T-helper 2 cell treated with Interferon-gamma antibody and Interleukin-4, amounts not matched to agents 5 μg/mL and 100 μg/mL, for 36 hours (primary cell): ENCODE measurements at regions not wholly inside any gene's neighbourhood (a gene's known extent, or its start where the extent isn't known, plus 50 kb on each side); places are given as distances from the start of the nearest gene placed in this dataset.

Experiments
- DNase-seq: peaks from one replicate; pipeline ENCODE4 v3.0.0; 2021; ENCODE audit warnings: low spot score
- H3K27ac Mint-ChIP-seq: one replicate; pipeline ENCODE4 v1.8.0; 2021; ENCODE audit warnings: mild to moderate bottlenecking, mixed read lengths
- H3K27me3 Mint-ChIP-seq: one replicate; pipeline ENCODE4 v1.8.0; 2021; ENCODE audit warnings: low read depth, mixed read lengths
- H3K36me3 Mint-ChIP-seq: one replicate; pipeline ENCODE4 v1.8.0; 2021; ENCODE audit warnings: low read depth, mixed read lengths
- H3K4me1 Mint-ChIP-seq: one replicate; pipeline ENCODE4 v1.8.0; 2021; ENCODE audit warnings: low read depth, mixed read lengths
- H3K4me3 Mint-ChIP-seq: one replicate; pipeline ENCODE4 v1.8.0; 2022; ENCODE audit warnings: mild to moderate bottlenecking, moderate library complexity, mixed read lengths
- H3K9me3 Mint-ChIP-seq: one replicate; pipeline ENCODE4 v1.8.0; 2021; ENCODE audit warnings: mixed read lengths

- Mint-ChIP-seq H3K4me3 (no peak overlapping the region), H3K36me3 (no peaks in the 10 kb centered on the region), H3K27me3 (peaks cover 1% of the 10 kb centered on the region), H3K27ac (no peak overlapping the region), H3K4me1 (no peaks in the 10 kb centered on the region), H3K9me3 (no peaks in the 10 kb centered on the region)
- no peak for DNase-seq
Observed at GRCh38 chr2:120491111-120491625, 145.2 kb downstream of the INHBB start.

GRCh38 chr2:120493231-120493630 lies 147.3 kb downstream of the INHBB start:
- H3K9me3 Mint-ChIP-seq = no peaks in the 10 kb centered on the region
- no peaks in the 10 kb centered on the region for H3K4me1 Mint-ChIP-seq
- no peak for DNase-seq
- H3K4me3 Mint-ChIP-seq = no peak overlapping the region
- peaks cover 1% of the 10 kb centered on the region for H3K27me3 Mint-ChIP-seq
- no peaks in the 10 kb centered on the region for H3K36me3 Mint-ChIP-seq
- H3K27ac Mint-ChIP-seq = no peak overlapping the region

GRCh38 chr2:120494446-120494845 lies 148.5 kb downstream of the INHBB start:
- H3K9me3 Mint-ChIP-seq = no peaks in the 10 kb centered on the region
- H3K4me3 Mint-ChIP-seq = no peak overlapping the region
- H3K4me1 Mint-ChIP-seq = no peaks in the 10 kb centered on the region
- H3K27me3 Mint-ChIP-seq = peaks cover 1% of the 10 kb centered on the region
- no peak for DNase-seq
- no peaks in the 10 kb centered on the region for H3K36me3 Mint-ChIP-seq
- H3K27ac Mint-ChIP-seq = no peak overlapping the region

- H3K36me3 Mint-ChIP-seq = no peaks in the 10 kb centered on the region
- no peak overlapping the region for H3K27ac Mint-ChIP-seq
- H3K9me3 Mint-ChIP-seq = no peaks in the 10 kb centered on the region
- no peaks in the 10 kb centered on the region for H3K4me1 Mint-ChIP-seq
- H3K4me3 Mint-ChIP-seq = no peak overlapping the region
- peaks cover 1% of the 10 kb centered on the region for H3K27me3 Mint-ChIP-seq
- DNase-seq = no peak
Observed at GRCh38 chr2:120495586-120495985, 149.7 kb downstream of the INHBB start.

- H3K4me1 Mint-ChIP-seq = no peaks in the 10 kb centered on the region
Observed at GRCh38 chr2:120496235-120496634, 150.3 kb downstream of the INHBB start.

GRCh38 chr2:120496759-120497158 lies 150.8 kb downstream of the INHBB start:
- Mint-ChIP-seq H3K4me3 (no peak overlapping the region), H3K36me3 (no peaks in the 10 kb centered on the region), H3K27me3 (peaks cover 1% of the 10 kb centered on the region)

More at GRCh38 chr2:120496235-120496634, 150.3 kb downstream of the INHBB start:
- no peaks in the 10 kb centered on the region for H3K36me3 Mint-ChIP-seq
- DNase-seq = no peak
- no peaks in the 10 kb centered on the region for H3K9me3 Mint-ChIP-seq
- H3K27ac Mint-ChIP-seq = no peak overlapping the region
- no peak overlapping the region for H3K4me3 Mint-ChIP-seq
- H3K27me3 Mint-ChIP-seq = peaks cover 1% of the 10 kb centered on the region

GRCh38 chr2:120497261-120497977 lies 151.5 kb downstream of the INHBB start:
- Mint-ChIP-seq H3K4me3 (no peak overlapping the region), H3K27ac (no peak overlapping the region), H3K36me3 (no peaks in the 10 kb centered on the region), H3K4me1 (no peaks in the 10 kb centered on the region), H3K9me3 (no peaks in the 10 kb centered on the region), H3K27me3 (peaks cover 1% of the 10 kb centered on the region)
- DNase-seq = no peak

More at GRCh38 chr2:120496759-120497158, 150.8 kb downstream of the INHBB start:
- H3K4me1 Mint-ChIP-seq = no peaks in the 10 kb centered on the region
- H3K27ac Mint-ChIP-seq = no peak overlapping the region
- no peak for DNase-seq
- no peaks in the 10 kb centered on the region for H3K9me3 Mint-ChIP-seq

GRCh38 chr2:120498121-120498520 lies 152.2 kb downstream of the INHBB start:
- peaks cover 1% of the 10 kb centered on the region for H3K27me3 Mint-ChIP-seq
- H3K9me3 Mint-ChIP-seq = no peaks in the 10 kb centered on the region
- no peaks in the 10 kb centered on the region for H3K36me3 Mint-ChIP-seq
- H3K27ac Mint-ChIP-seq = no peak overlapping the region
- H3K4me1 Mint-ChIP-seq = no peaks in the 10 kb centered on the region
- no peak overlapping the region for H3K4me3 Mint-ChIP-seq
- DNase-seq = no peak

- no peak for DNase-seq
- Mint-ChIP-seq H3K27me3 (peaks cover 1% of the 10 kb centered on the region), H3K27ac (no peak overlapping the region), H3K4me3 (no peak overlapping the region), H3K9me3 (no peaks in the 10 kb centered on the region), H3K36me3 (no peaks in the 10 kb centered on the region), H3K4me1 (no peaks in the 10 kb centered on the region)
Observed at GRCh38 chr2:120498576-120499394, 152.8 kb downstream of the INHBB start.

- H3K4me1 Mint-ChIP-seq = no peaks in the 10 kb centered on the region
- no peak overlapping the region for H3K27ac Mint-ChIP-seq
- no peaks in the 10 kb centered on the region for H3K27me3 Mint-ChIP-seq
- H3K4me3 Mint-ChIP-seq = no peak overlapping the region
- no peaks in the 10 kb centered on the region for H3K36me3 Mint-ChIP-seq
- no peak for DNase-seq
- H3K9me3 Mint-ChIP-seq = no peaks in the 10 kb centered on the region
Observed at GRCh38 chr2:120499784-120500495, 154.0 kb downstream of the INHBB start.

- Mint-ChIP-seq H3K27me3 (no peaks in the 10 kb centered on the region), H3K36me3 (no peaks in the 10 kb centered on the region)
Observed at GRCh38 chr2:120501591-120501990, 155.7 kb downstream of the INHBB start.

GRCh38 chr2:120502357-120502756 lies 156.4 kb downstream of the INHBB start:
- Mint-ChIP-seq H3K4me3 (no peak overlapping the region), H3K4me1 (no peaks in the 10 kb centered on the region), H3K27ac (no peak overlapping the region), H3K9me3 (no peaks in the 10 kb centered on the region), H3K36me3 (no peaks in the 10 kb centered on the region), H3K27me3 (no peaks in the 10 kb centered on the region)
- DNase-seq = no peak

More at GRCh38 chr2:120501591-120501990, 155.7 kb downstream of the INHBB start:
- no peak for DNase-seq
- Mint-ChIP-seq H3K9me3 (no peaks in the 10 kb centered on the region), H3K27ac (no peak overlapping the region), H3K4me3 (no peak overlapping the region), H3K4me1 (no peaks in the 10 kb centered on the region)

- Mint-ChIP-seq H3K27ac (no peak overlapping the region), H3K9me3 (no peaks in the 10 kb centered on the region), H3K4me3 (no peak overlapping the region), H3K36me3 (no peaks in the 10 kb centered on the region), H3K4me1 (no peaks in the 10 kb centered on the region), H3K27me3 (no peaks in the 10 kb centered on the region)
- DNase-seq = no peak
Observed at GRCh38 chr2:120502761-120503160, 156.8 kb downstream of the INHBB start.
